ENCODE measurements at regions not wholly inside any gene's neighbourhood (a gene's known extent, or its start where the extent isn't known, plus 50 kb on each side); places are given as distances from the start of the nearest gene placed in this dataset.
A peak's percentile ranks its signal among the peaks of the same experiment; 100 is the strongest.
"Not testable (repeated sequence)": the region's sequence is repeated elsewhere in the genome, so short reads cannot be mapped to it uniquely, and the experiment has no call there.

DNA sequence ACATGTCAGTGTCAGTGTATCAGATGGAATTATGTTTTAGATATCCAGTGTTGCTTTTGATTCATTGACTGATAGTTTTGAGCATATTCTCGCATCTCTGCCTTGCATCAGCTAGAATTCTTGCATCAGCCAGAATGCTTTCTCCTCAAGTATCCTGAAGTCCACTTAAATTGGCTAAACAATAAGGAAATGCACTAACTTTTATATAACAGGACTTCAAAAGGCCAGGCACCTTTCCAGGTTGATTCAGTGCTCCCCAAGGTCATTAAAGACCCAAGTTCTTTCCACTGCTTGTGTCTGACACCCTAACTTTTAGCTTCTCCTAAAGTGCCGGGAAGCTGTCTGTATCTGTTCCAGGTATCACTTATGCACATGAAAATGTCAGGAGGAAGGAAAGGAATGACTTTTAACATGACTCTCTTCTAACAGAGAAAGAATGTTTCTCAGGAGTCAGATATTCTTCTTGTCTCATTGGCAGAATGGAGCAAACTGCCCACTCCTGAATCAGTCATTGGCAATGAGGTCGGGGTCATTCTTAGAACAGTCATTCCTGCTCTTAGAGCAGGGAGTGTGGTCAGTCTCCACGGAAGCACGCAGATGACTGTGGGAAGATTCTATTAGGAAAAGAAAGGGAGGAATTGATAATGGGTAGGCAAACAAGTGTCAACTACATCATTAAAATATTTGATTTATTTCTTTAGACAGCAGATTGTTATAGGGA lies 92.9 kb upstream of the TLL1 start:
- DNase-seq, result no peak

DNA sequence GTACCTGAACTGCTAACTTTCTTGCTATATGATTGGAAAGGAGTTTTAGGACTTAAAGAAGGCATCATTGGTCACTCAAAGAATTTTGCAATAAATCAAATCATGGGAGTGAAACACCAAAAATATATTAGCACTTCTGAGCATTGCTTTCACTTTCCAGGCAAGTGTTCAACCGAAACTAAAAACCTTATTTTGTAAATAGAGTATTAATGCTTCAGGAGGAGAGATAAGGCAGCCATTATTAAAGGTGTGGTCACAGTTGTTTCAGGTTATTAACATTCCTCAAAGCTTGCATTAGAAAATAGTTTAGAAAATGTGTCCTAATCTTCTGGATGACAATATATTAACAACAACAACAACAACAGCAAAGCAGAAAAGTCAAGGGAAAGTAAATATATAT lies 92.3 kb upstream of the TLL1 start:
- no peak for DNase-seq

DNA sequence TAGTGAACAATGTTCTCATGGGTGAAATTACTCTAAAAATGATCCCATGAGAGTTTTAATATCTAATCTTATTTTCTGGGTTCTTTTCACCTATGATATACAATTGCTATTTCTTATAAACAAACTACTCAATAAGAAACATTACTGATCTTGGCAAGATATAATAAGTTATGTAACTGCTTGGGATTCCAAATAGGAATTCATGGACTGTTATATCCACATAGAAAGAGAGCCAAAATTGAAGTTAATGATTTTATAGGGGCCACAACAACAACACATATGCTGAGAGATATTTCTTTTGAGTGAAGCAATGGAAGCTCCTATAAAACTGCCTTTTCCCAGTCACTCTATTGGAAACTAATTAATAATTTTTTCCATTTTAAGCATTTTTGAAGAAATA lies 90.4 kb upstream of the TLL1 start:
- no peak for DNase-seq

DNA sequence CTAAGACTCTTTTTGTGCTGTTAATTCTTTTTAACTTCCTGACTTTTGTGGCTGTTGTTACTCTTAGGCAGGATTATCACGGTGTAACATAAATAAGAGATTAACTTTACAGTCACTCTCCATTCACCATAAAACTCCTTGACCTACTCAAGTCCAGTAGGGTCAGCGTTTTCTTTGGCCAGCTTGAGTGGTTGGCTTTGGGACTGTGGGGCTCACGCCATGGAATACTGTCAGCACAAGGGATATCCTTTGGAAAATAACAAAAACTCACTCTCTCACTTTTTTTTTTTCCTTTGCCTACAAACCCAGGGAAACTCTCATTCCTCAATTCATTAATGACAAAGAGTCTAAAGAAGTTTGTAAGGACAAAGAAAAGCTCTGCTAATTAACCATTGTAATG lies 89.4 kb upstream of the TLL1 start:
- no peak for DNase-seq

DNA sequence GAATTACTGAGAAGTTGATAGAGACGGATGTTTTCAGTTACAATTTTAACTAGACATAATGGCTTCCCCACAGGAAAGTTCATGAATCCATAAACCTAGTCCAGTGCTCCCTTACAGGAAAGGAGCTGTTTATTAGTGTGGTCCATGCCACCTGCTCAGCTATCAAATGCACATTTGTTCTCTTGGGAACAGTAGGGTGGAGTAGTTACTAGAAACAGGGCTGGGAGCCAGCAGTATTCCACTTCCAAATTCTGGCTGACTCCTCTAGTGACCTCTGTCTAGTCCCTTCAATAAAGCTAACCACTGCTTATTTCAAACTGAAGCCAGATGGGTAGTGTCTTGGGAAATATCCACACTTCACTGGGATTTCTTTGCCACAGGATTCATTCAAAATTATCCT lies 88.4 kb upstream of the TLL1 start:
- peak; percentile 84 for DNase-seq

DNA sequence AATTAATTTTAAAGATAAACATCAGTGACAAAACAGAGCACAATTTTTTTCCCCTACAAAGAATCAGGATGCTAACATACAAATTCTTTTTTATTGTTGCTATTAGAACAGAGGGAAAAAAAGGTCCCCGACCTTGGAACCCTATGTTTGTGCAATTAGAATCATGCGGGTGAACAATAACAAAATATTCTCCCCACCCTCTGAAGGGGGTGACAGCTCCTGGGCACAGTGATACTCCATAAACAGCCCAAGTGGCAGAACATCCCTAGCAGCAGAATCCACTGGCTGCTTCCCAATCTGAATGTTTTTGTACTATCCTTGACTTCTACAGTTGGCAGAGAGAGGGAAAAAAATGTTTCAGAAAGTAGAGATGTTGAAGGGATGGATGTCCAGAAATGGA lies 87.7 kb upstream of the TLL1 start:
- no peak for DNase-seq

DNA sequence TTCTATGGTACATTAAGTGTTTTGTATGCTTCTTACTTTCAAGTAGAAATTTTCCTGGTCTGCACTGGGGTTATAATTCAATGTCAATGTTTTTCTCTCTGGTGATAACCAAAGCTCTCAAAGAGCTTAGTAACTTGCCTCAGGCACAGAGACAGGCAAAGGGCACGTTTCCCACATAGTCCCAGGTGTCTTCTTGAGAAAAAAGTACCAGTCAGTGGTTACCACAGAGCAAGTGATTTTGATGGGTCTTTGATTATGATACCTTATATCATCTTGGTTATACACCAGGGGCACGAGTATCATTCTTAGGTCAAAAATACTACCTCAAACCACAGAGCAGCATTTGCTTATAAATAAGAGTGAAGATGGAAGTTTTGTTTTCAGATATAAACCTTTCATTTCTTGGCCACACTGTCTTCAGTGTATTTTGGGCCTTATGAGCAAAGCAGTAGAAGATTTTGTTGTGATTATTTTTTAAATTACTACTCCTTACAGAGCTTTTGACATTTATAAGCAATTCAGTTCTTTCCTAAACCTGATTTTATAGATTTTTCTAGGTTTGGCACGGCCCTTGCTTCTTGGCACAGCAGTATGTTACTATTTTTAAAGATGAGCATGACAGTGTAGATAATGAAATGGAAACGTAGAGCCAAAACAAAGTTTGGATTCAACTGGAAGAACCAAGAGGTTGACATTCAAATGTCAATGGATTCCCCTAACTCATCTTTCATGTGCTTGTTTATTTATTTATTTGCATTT lies 85.3 kb upstream of the TLL1 start:
- DNase-seq, result no peak

DNA sequence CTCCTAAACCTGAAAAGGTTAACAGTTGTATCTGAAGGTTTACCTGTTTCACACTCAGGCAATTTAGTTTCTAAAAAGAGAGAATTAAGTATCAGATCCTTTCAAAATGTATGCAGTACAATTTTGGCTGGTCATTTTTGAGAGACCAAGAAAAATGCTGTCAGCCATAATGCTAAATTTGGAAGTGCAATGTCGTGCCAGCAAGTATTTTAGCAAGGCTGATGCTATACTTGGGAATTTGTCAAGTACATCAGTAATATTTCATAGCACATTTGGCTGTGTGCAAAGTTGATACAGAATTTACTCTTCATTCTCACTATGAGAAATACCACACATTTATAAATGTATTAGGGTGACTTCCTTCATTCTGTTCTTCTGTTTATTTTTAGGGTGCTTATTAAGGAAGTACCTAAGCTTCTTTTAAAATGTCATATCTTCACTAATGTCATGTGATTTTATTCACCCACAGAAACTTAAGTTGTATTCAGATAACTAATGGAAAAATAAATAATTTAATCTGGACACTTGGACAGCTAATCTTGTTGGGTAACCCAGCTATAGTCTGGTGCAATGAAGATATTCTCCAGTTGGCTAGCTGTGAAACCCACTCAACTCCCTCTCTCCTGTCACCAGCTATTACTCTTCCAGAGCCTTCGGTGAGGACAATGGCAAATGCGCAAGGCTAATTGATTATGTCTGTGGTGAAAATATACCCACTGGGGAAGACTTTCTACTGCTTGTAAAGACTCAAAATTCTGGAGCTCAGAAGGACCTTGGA lies 84.2 kb upstream of the TLL1 start:
- no peak for DNase-seq

DNA sequence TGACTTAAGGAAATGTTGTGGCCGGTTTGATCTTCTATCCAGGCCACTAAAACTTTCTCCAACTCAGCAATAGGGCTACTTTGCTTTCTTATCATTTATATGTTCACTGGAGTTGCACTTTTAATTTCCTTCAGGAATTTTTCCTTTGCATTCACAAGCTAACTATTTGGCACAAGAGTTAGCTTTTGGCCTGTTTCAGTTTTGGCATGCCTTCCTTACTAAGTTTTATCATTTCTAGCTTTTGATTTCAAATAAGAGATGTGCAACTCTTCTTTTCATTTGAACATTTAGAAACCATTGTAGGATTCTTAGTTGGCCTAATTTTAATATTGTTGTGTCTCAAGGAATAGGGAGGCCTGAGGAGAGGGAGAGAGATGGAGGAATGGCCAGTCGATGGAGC lies 79.8 kb upstream of the TLL1 start:
- DNase-seq, result no peak

DNA sequence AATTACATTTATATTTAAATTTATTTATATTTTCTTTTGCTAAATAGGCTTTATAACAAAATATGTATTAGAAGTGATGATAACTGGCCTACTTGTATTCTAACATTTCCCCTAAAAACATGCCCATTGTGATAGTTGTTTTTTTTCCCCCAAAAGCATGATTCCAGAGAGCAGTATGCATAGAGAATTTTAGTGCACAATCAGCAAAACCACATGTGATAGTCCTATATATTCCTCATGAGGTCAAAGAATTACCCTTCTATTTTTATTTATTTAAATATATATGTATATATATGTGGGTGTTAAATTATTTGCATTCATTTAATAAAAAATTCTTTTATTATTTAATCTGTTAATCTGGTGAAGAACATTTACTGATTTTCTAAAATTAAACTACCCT lies 78.2 kb upstream of the TLL1 start:
- no peak for DNase-seq

DNA sequence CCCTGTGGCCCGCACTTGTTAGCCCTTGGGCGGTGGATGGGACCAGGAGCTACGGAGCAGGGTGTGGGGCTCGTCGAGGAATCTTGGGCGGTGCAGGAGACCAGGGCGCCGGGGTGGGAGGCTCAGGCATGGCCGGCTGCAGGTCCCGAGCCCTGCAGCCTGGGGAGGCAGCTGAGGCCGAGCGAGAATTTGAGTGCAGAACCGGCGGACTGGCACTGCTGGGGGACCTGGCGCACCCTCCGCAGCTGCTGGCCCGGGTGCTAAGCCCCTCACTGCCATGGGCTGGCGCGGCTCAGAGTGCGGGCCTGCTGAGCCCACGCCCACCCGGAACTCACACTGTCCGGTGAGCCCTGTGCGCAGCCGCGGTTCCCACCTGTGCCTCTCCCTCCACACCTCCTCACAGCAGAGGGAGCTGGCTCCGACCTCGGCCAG lies 73.6 kb upstream of the TLL1 start:
- no peak for DNase-seq

DNA sequence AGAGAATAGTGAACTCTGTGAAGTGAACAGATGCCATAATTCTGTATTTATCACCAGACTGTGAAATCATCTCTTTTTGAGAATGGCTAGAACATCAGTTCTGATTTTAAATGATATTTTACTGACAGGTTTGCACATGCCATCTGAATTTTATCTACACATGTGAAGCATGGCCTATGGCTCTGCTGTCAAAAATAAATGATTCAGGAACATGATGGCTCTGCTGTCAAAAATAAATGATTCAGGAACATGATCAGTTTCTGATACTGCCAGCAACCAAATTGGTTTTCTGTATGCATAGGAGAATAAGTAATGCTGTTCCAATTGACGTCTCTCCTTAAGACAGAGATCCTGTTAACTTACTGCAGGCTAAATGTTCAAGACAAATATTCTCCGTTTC lies 70.6 kb upstream of the TLL1 start:
- DNase-seq, result no peak

DNA sequence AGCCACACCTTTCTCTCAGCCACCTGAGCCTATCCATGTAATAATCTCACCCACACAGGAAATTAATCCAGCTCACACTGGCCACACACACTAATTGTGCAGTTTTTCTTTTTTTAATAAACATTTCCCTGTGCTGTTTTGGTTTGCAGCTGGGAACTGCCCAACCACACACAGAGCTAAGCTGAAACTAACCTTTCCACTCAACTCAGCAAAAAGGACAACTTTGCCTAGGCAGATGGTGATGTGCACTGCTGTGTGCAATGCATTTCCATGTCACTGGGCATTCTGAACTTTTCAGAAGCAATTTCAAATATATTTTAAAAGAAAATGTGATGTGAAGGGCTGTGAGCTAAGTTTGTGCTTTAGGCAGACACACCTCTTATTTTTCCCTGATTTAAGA lies 70.0 kb upstream of the TLL1 start:
- no peak for DNase-seq

DNA sequence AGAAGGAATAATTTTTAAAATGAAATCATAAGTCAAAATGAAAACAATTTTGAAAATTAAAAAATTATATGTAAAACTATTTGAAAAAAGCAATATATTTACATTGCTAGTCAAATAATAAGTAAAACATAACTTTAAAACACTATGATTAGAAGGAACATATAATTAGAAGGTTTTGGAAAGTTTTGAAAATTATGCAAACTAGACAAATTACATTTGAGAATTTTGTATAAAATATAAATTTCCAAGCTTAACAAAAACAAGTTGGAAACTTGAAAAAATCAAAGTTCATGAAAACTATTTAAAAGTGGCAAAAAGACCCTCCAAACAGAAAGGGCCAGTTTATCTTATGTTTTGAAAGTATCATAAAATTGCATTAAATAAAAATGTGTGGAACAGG lies 67.6 kb upstream of the TLL1 start:
- DNase-seq, result no peak

DNA sequence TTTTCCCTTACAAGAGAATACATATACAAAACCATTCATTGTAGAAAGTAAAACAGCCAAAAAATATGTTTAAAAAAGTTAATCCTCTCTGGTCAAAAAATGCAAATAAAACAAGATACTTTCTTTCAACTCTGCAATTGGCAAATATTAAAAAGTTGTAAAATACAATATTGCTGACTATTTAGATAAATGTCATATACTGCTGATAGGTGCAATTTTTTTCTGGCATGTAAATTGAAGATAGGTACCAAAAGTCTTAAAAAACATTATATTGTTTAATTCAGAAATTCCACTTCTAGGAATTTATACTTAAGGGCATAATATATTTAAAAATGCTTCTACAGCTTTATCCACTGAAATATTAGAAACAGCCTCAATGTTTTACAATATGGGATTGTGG lies 66.4 kb upstream of the TLL1 start:
- no peak for DNase-seq

DNA sequence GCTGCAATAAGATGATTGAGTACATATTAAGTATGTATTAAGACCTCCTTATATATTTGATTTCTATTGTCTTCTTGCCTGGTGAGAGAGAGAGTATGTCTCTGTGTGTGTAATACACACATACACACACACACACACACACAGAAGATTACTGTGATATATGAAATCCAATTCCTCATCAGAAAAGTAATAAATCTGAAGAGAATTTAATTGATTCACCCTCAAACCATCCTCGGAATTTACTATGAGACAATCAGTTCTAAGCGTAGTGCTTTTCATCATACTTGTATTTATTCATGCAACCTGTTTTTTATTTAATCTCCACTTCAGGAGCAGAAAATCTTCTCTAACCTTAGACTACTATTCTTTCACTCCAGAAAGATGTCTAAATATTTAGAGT lies 62.3 kb upstream of the TLL1 start:
- no peak for DNase-seq

DNA sequence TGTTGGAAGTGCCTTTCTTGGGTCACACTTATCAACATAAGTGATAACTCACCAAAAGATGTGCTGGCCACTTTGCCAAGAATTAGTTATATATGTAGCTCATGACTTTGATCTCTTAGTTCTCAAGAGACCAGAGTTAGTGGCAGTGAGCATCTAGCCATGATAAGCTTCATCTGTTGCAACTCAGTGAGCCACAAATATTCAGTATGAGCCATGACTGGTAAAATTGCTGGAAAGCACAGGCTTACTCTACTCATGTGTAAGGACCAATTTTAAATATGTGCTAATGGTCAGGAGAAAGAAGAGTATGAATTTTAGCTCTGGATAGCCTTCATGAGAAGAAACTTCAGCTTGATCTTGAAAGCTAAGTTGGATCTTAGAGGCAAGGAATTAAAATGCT lies 59.4 kb upstream of the TLL1 start:
- no peak for DNase-seq

DNA sequence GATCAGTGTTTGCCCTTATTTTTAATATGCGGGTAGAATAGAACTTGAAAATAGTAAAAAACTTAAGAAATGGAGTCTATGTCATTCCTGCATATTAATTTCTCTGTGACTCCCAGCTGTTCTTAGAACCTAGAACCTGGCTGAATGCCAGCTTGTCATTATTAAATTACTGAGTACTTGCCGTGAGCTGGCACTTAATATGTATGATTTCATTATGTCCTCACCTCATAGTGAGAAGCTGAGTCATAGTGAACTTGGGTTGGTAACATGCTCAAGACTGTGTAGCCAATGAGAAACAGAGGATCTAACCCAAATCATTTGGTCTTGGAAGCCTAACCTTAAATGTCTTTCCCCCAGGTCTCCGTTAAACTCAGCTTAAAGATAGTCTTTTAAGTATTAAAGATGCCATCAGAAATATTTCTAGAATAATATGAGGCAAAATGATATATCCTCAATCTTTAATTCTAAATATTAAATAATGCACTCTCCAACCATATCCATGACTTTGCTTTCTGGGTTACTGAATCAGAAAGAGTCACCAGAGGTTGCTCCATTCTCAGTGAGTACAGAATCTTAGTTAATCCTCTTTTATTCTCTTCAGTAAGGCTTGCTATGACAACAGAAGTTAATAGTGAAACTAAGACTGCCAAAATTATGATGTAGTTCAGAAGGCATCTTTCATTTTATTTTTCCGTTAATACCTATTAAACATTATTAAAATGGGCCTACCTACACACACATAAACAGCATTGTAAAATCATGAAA lies 58.6 kb upstream of the TLL1 start:
- DNase-seq, result no peak

DNA sequence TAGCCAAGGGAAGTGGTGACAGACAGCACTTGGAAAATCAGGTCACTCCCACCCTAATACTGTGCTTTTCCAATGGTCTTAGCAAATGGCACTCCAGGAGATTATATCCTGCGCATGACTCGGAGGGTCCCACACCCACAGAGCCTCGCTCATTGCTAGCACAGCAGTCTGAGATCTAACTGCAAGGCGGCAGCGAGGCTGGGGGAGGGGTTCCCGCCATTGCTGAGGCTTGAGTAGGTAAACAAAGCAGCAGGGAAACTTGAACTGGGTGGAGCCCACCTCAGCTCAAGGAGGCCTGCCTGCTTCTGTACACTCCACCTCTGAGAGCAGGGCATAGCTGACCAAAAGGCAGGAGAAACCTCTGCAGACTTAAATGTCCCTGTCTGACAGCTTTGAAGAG lies 53.9 kb upstream of the TLL1 start:
- not testable (repeated sequence) for DNase-seq

All from NCI-H2171 treated with DMSO at 0.1 percent for 48 hours (cell line).